H9 (cell line): ENCODE measurements at regions not wholly inside any gene's neighbourhood (a gene's known extent, or its start where the extent isn't known, plus 50 kb on each side); places are given as distances from the start of the nearest gene placed in this dataset.

Experiments used
- DNase-seq: peaks from one replicate; pipeline ENCODE4 v3.0.0-alpha.2; 2017
- H2AFZ ChIP-seq: one replicate; pipeline ENCODE4 v1.6.1; 2013; ENCODE audit warnings: mild to moderate bottlenecking, low read length, control low read depth, moderate library complexity
- H2AK5ac ChIP-seq: 2 replicates; pipeline ENCODE4 v1.6.1; 2013; ENCODE audit warnings: low read length, control low read depth, mixed read lengths; ENCODE audit not compliant: insufficient read length
- H2BK120ac ChIP-seq: one replicate; pipeline ENCODE4 v1.6.1; 2013; ENCODE audit warnings: low read depth, mild to moderate bottlenecking, low read length, control low read depth, inconsistent platforms; ENCODE audit not compliant: poor library complexity, severe bottlenecking
- H2BK12ac ChIP-seq: 2 replicates; pipeline ENCODE4 v1.6.1; 2013; ENCODE audit warnings: low read length, control low read depth, mixed read lengths, low read depth; ENCODE audit not compliant: insufficient read length
- H2BK15ac ChIP-seq: 2 replicates; pipeline ENCODE4 v1.6.1; 2013; ENCODE audit warnings: low read depth, low read length, control low read depth
- H2BK20ac ChIP-seq: one replicate; pipeline ENCODE4 v1.6.1; 2013; ENCODE audit warnings: low read depth, mild to moderate bottlenecking, low read length, control low read depth, inconsistent platforms; ENCODE audit not compliant: poor library complexity, severe bottlenecking
- H2BK5ac ChIP-seq: 2 replicates; pipeline ENCODE4 v1.6.1; 2013; ENCODE audit warnings: low read length, control low read depth, mixed read lengths; ENCODE audit not compliant: insufficient read length
- H3K14ac ChIP-seq: 2 replicates; pipeline ENCODE4 v1.6.1; 2013; ENCODE audit warnings: low read length, control low read depth; ENCODE audit not compliant: insufficient read depth
- H3K18ac ChIP-seq: 2 replicates; pipeline ENCODE4 v1.6.1; 2013; ENCODE audit warnings: low read depth, mild to moderate bottlenecking, mixed read lengths, low read length, control low read depth; ENCODE audit not compliant: insufficient read length
- H3K23ac ChIP-seq: 2 replicates; pipeline ENCODE4 v1.6.1; 2013; ENCODE audit warnings: low read length, control low read depth, mixed read lengths, low read depth; ENCODE audit not compliant: insufficient read length
- H3K23me2 ChIP-seq: 2 replicates; pipeline ENCODE4 v1.6.1; 2013; ENCODE audit warnings: low read depth, mild to moderate bottlenecking, mixed read lengths, low read length, control low read depth; ENCODE audit not compliant: insufficient read length, poor library complexity, severe bottlenecking
- H3K27ac ChIP-seq: 2 replicates; pipeline ENCODE4 v1.5.1; 2013; ENCODE audit warnings: low read length, control low read depth, mixed read lengths, low read depth; ENCODE audit not compliant: insufficient read length
- H3K27me3 ChIP-seq: 2 replicates; pipeline ENCODE4 v1.6.1; 2013; ENCODE audit warnings: low read length, control low read depth, inconsistent platforms; ENCODE audit not compliant: insufficient read depth
- H3K4ac ChIP-seq: 2 replicates; pipeline ENCODE4 v1.6.1; 2013; ENCODE audit warnings: low read depth, mild to moderate bottlenecking, control low read depth, inconsistent platforms, low read length, moderate library complexity
- H3K4me1 ChIP-seq: 2 replicates; pipeline ENCODE4 v1.6.1; 2013; ENCODE audit warnings: low read length, control low read depth, inconsistent platforms; ENCODE audit not compliant: insufficient read depth
- H3K4me2 ChIP-seq: 2 replicates; pipeline ENCODE4 v1.6.1; 2013; ENCODE audit warnings: low read length, control low read depth, mixed read lengths; ENCODE audit not compliant: insufficient read length, insufficient read depth
- H3K56ac ChIP-seq: 2 replicates; pipeline ENCODE4 v1.6.1; 2013; ENCODE audit warnings: low read depth, mild to moderate bottlenecking, mixed read lengths, low read length, control low read depth; ENCODE audit not compliant: insufficient read length
- H3K79me1 ChIP-seq: 2 replicates; pipeline ENCODE4 v1.6.1; 2013; ENCODE audit warnings: low read depth, mild to moderate bottlenecking, moderate library complexity, low read length, control low read depth, inconsistent platforms; ENCODE audit not compliant: insufficient read depth, poor library complexity, severe bottlenecking
- H3K79me2 ChIP-seq: 2 replicates; pipeline ENCODE4 v1.6.1; 2013; ENCODE audit warnings: low read length, control low read depth, inconsistent platforms; ENCODE audit not compliant: insufficient read depth
- H3K9ac ChIP-seq: 2 replicates; pipeline ENCODE4 v1.6.1; 2013; ENCODE audit warnings: low read length, control low read depth, mixed read lengths; ENCODE audit not compliant: insufficient read length; ENCODE audit errors: extremely low read depth
- H3K9me3 ChIP-seq: one replicate; pipeline ENCODE4 v1.6.1; 2013; ENCODE audit warnings: low read depth, low read length, inconsistent platforms; ENCODE audit not compliant: control insufficient read depth
- H3T11ph ChIP-seq: one replicate; pipeline ENCODE4 v1.6.1; 2013; ENCODE audit warnings: mild to moderate bottlenecking, low read length, control low read depth, inconsistent platforms
- H4K20me1 ChIP-seq: one replicate; pipeline ENCODE4 v1.6.1; 2013; ENCODE audit not compliant: control insufficient read depth, insufficient read length, insufficient read depth
- H4K5ac ChIP-seq: 2 replicates; pipeline ENCODE4 v1.6.1; 2013; ENCODE audit warnings: low read depth, mild to moderate bottlenecking, mixed read lengths, low read length, control low read depth; ENCODE audit not compliant: insufficient read length
- H4K8ac ChIP-seq: replicated peaks from 2 replicates; pipeline ENCODE4 v1.6.1; 2013; ENCODE audit warnings: low read length, control low read depth, mixed read lengths, low read depth; ENCODE audit not compliant: insufficient read length
- H4K91ac ChIP-seq: 2 replicates; pipeline ENCODE4 v1.6.1; 2013; ENCODE audit warnings: low read depth, mild to moderate bottlenecking, moderate library complexity, mixed read lengths, low read length, control low read depth; ENCODE audit not compliant: insufficient read length
- H3K27ac Mint-ChIP-seq, 3 experiments: 2 replicates in 2 of 3; 3 replicates in 1 of 3; pipeline ENCODE4 v1.8.0; 2020 to 2021; ENCODE audit warnings: mixed read lengths in 3 of 3, mild to moderate bottlenecking in 1 of 3, moderate library complexity in 1 of 3
- H3K27me3 Mint-ChIP-seq: 2 replicates; pipeline ENCODE4 v1.8.0; 2021; ENCODE audit warnings: low read depth, mild to moderate bottlenecking, moderate library complexity, mixed read lengths
- H3K36me3 Mint-ChIP-seq, 3 experiments: 2 replicates in 2 of 3; 3 replicates in 1 of 3; pipeline ENCODE4 v1.8.0; 2020 to 2021; ENCODE audit warnings: low read depth in 3 of 3, mixed read lengths in 3 of 3; ENCODE audit not compliant: insufficient read depth in 1 of 3
- H3K4me1 Mint-ChIP-seq, 2 experiments: 2 replicates each; pipeline ENCODE4 v1.8.0; 2020; ENCODE audit warnings: mixed read lengths in 2 of 2
- H3K4me3 Mint-ChIP-seq, 2 experiments: 2 replicates in 1 of 2; 3 replicates in 1 of 2; pipeline ENCODE4 v1.8.0; 2020 to 2021; ENCODE audit warnings: mild to moderate bottlenecking in 2 of 2, mixed read lengths in 2 of 2, moderate library complexity in 1 of 2
- H3K9me3 Mint-ChIP-seq, 2 experiments: 2 replicates in 1 of 2; 3 replicates in 1 of 2; pipeline ENCODE4 v1.8.0; 2020; ENCODE audit warnings: mild to moderate bottlenecking in 2 of 2, mixed read lengths in 2 of 2, moderate library complexity in 1 of 2
- WGBS: extraction: QIAGEN DNeasy Blood & Tissue Kit; methylation state at CpG from one replicate; pipeline ENCODE4 v1.1.7; 2013; ENCODE audit warnings: missing lambda C conversion rate, low lambda C conversion rate, mixed read lengths; ENCODE audit not compliant: insufficient read length; ENCODE audit errors: extremely low coverage; 5-methylcytosine and 5-hydroxymethylcytosine counted together
- TF ChIP-seq, protein P1 (sequence below): fragments of 200-600 bp; sonication (generic); conservative IDR thresholded peaks from 3 replicates; pipeline ENCODE4 v1.8.0; 2021; ENCODE audit warnings: antibody characterized with exemption, mild to moderate bottlenecking

DNA sequence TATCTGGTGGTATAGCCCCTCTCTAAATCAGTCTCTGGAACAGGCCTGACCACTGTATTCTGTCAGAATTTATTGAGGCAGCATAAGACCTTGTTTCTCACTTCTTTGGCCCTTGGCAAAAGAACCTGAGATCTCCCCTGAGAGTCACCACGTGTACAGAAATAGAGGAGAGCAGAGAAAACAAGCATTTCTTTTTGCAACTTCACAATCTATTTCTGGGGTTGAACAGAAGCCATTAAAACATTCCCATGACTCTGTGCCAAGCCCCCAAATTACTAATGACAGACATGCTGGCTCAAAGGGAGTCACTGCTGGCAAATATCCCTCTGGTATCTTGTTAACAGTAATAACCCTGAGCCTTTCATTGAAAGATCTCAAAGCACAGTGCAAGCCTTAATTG, 395.3 kb downstream of the MAFB start:
- Histone ChIP-seq H3K9me3 (no peaks in the 10 kb centered on the region), H2BK15ac (no peak overlapping the region), H2AFZ (no peak overlapping the region), H3K4me2 (no peak overlapping the region), H3K23me2 (no peaks in the 10 kb centered on the region), H3K27ac (no peak overlapping the region), H2BK120ac (no peak overlapping the region), H3K27me3 (no peaks in the 10 kb centered on the region), H3K4me1 (no peaks in the 10 kb centered on the region), H3K18ac (no peak overlapping the region), H2AK5ac (no peak overlapping the region), H4K20me1 (no peaks in the 10 kb centered on the region), H3K79me2 (no peaks in the 10 kb centered on the region), H4K5ac (no peak overlapping the region), H3K79me1 (no peaks in the 10 kb centered on the region), H4K8ac (no peak overlapping the region), H2BK12ac (no peak overlapping the region), H2BK5ac (no peak overlapping the region), H3T11ph (no peak overlapping the region), H3K9ac (no peak overlapping the region), H2BK20ac (no peak overlapping the region), H3K56ac (no peak overlapping the region), H3K23ac (no peak overlapping the region), H3K14ac (no peak overlapping the region), H3K4ac (no peak overlapping the region), H4K91ac (no peak overlapping the region)
- TF ChIP-seq, protein P1, sequence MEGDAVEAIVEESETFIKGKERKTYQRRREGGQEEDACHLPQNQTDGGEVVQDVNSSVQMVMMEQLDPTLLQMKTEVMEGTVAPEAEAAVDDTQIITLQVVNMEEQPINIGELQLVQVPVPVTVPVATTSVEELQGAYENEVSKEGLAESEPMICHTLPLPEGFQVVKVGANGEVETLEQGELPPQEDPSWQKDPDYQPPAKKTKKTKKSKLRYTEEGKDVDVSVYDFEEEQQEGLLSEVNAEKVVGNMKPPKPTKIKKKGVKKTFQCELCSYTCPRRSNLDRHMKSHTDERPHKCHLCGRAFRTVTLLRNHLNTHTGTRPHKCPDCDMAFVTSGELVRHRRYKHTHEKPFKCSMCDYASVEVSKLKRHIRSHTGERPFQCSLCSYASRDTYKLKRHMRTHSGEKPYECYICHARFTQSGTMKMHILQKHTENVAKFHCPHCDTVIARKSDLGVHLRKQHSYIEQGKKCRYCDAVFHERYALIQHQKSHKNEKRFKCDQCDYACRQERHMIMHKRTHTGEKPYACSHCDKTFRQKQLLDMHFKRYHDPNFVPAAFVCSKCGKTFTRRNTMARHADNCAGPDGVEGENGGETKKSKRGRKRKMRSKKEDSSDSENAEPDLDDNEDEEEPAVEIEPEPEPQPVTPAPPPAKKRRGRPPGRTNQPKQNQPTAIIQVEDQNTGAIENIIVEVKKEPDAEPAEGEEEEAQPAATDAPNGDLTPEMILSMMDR, result no peak
- no peak overlapping the region for H3K4me3 Mint-ChIP-seq
- no peaks in the 10 kb centered on the region; a peak in 1 of 7 replicates for H3K36me3 Mint-ChIP-seq
- no peak overlapping the region for H3K27ac Mint-ChIP-seq
- WGBS, result no CpG with 5 or more reads among the region's 1 CpG
- DNase-seq, result no peak
- H3K27me3 Mint-ChIP-seq, result no peaks in the 10 kb centered on the region
- peaks cover 10 to 12% of the 10 kb centered on the region in 2 experiments for H3K4me1 Mint-ChIP-seq
- peaks cover 0 to 2% of the 10 kb centered on the region in 2 experiments; a peak in 1 of 5 replicates for H3K9me3 Mint-ChIP-seq
